ENCODE measurements at regions not wholly inside any gene's neighbourhood (a gene's known extent, or its start where the extent isn't known, plus 50 kb on each side); places are given as distances from the start of the nearest gene placed in this dataset.
"Not testable (repeated sequence)": the region's sequence is repeated elsewhere in the genome, so short reads cannot be mapped to it uniquely, and the experiment has no call there.

- no peak for DNase-seq (ENCODE audit: low spot score)
Observed at GRCh38 chr2:150107170-150107569, 380.3 kb downstream of the RND3 start.

GRCh38 chr2:150101947-150102346 lies 385.5 kb downstream of the RND3 start:
- DNase-seq (ENCODE audit: low spot score): no peak

GRCh38 chr2:150100834-150101233 lies 386.6 kb downstream of the RND3 start:
- DNase-seq (ENCODE audit: low spot score): no peak

GRCh38 chr2:150100336-150100735 lies 387.1 kb downstream of the RND3 start:
- DNase-seq (ENCODE audit: low spot score): no peak

- no peak for DNase-seq (ENCODE audit: low spot score)
Observed at GRCh38 chr2:150099805-150100204, 387.7 kb downstream of the RND3 start.

GRCh38 chr2:150097901-150098531 lies 389.5 kb downstream of the RND3 start:
- DNase-seq (ENCODE audit: low spot score): no peak

- DNase-seq (ENCODE audit: low spot score): no peak
Observed at GRCh38 chr2:150097402-150097801, 390.1 kb downstream of the RND3 start.

GRCh38 chr2:150095361-150096095 lies 391.9 kb downstream of the RND3 start:
- DNase-seq (ENCODE audit: low spot score): no peak

GRCh38 chr2:150091846-150092245 lies 395.6 kb downstream of the RND3 start:
- no peak for DNase-seq (ENCODE audit: low spot score)

GRCh38 chr2:150090031-150090430 lies 397.4 kb downstream of the RND3 start:
- DNase-seq (ENCODE audit: low spot score): no peak

GRCh38 chr2:150088538-150088937 lies 398.9 kb downstream of the RND3 start:
- DNase-seq (ENCODE audit: low spot score): no peak

- no peak for DNase-seq (ENCODE audit: low spot score)
Observed at GRCh38 chr2:150085478-150085877, 402.0 kb downstream of the RND3 start.

GRCh38 chr2:150081775-150082481 lies 405.5 kb downstream of the RND3 start:
- DNase-seq (ENCODE audit: low spot score): no peak

GRCh38 chr2:150076281-150076680 lies 411.2 kb downstream of the RND3 start:
- DNase-seq (ENCODE audit: low spot score): no peak

GRCh38 chr2:150075831-150076230 lies 411.6 kb downstream of the RND3 start:
- DNase-seq (ENCODE audit: low spot score): no peak

GRCh38 chr2:150066490-150066889 lies 421.0 kb downstream of the RND3 start:
- no peak for DNase-seq (ENCODE audit: low spot score)

GRCh38 chr2:150063931-150064548 lies 423.4 kb downstream of the RND3 start:
- DNase-seq (ENCODE audit: low spot score): peak; percentile 25

GRCh38 chr2:150063432-150063889 lies 424.0 kb downstream of the RND3 start:
- DNase-seq (ENCODE audit: low spot score): no peak

GRCh38 chr2:150062416-150062815 lies 425.1 kb downstream of the RND3 start:
- no peak for DNase-seq (ENCODE audit: low spot score)

- peak; percentile 84 for DNase-seq (ENCODE audit: low spot score)
Observed at GRCh38 chr2:150060341-150060740, 427.1 kb downstream of the RND3 start.

GRCh38 chr2:150059676-150060075 lies 427.8 kb downstream of the RND3 start:
- DNase-seq (ENCODE audit: low spot score): not testable (repeated sequence)

- no peak for DNase-seq (ENCODE audit: low spot score)
Observed at GRCh38 chr2:150052457-150052856, 435.0 kb downstream of the RND3 start.

- no peak for DNase-seq (ENCODE audit: low spot score)
Observed at GRCh38 chr2:150051004-150051403, 436.5 kb downstream of the RND3 start.
